ENCODE measurements at regions not wholly inside any gene's neighbourhood (a gene's known extent, or its start where the extent isn't known, plus 50 kb on each side); places are given as distances from the start of the nearest gene placed in this dataset.
A peak's percentile ranks its signal among the peaks of the same experiment; 100 is the strongest.
"Not testable (repeated sequence)": the region's sequence is repeated elsewhere in the genome, so short reads cannot be mapped to it uniquely, and the experiment has no call there.

DNA sequence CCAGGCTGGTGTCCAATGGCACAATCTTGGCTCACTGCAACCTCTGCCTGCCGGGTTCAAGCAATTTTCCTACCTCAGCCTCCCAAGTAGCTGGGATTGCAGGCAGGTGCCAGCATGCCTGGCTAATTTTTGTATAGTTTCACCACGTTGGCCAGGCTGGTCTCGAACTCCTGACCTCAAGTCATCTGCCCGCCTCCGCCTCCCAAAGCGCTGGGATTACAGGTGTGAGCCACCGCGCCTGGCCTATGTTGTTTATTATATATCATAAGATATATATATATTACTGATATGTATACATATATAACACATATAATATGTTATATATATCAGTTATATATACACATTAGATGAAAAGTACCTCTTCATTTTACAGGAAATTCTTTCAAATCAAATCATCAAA lies 914.7 kb downstream of the FOXD4L5 start:
- ATAC-seq; DNase-seq (ENCODE audit: low spot score): not testable (repeated sequence)

DNA sequence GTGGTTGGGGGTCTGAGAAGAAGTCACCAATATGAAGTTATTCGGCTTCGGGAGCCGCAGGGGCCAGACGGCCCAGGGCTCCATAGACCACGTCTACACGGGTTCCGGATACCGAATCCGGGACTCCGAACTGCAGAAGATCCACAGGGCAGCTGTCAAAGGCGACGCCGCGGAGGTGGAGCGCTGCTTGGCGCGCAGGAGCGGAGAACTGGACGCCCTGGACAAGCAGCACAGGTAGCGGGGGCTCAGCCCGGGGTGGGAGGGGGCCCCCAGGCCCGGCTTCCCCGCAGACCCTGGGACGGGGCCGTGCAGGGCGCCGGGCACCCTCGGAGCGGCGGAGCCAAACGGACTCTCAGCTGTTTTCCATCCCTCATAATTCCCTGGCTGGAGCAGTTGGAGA lies 915.4 kb downstream of the FOXD4L5 start:
- not testable (repeated sequence) for ATAC-seq; DNase-seq (ENCODE audit: low spot score)

DNA sequence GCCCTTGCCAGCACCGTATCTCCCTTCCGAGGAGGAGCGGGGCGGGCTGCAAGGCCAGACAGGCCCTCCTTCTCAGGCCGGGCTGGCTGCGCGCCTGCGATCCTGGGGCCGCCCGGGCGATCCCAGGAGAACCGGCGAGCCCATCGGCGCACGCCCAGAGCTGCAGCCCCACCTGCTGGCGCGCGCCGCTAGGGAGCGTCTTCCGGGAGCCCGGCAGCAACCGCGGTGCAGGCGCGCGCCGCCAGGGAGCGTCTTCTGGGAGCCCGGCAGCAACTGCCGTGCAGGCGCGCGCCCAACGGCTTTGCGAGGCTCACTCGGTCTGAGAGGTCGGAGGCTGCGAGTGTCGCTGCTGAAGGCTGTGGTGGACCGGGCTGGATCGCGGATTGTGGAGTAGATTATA lies 915.9 kb downstream of the FOXD4L5 start:
- ATAC-seq (peak; percentile 100), DNase-seq (ENCODE audit: low spot score) (peak; percentile 85)

DNA sequence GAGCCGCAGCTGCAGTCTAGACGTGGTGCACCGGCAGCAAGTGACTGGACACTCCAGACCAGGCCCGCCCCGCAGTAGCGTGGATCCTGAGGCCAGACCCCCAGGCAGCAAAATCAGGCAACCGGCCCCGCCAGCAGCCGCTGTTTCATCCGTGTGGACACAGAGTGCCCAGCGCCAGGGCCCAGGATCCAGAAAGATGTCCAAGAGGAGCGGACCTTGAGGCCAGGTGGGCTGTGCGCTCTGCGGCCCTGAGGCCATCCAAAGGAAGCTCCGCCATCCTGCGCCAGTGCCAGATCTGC lies 916.4 kb downstream of the FOXD4L5 start:
- not testable (repeated sequence) for DNase-seq (ENCODE audit: low spot score); ATAC-seq

DNA sequence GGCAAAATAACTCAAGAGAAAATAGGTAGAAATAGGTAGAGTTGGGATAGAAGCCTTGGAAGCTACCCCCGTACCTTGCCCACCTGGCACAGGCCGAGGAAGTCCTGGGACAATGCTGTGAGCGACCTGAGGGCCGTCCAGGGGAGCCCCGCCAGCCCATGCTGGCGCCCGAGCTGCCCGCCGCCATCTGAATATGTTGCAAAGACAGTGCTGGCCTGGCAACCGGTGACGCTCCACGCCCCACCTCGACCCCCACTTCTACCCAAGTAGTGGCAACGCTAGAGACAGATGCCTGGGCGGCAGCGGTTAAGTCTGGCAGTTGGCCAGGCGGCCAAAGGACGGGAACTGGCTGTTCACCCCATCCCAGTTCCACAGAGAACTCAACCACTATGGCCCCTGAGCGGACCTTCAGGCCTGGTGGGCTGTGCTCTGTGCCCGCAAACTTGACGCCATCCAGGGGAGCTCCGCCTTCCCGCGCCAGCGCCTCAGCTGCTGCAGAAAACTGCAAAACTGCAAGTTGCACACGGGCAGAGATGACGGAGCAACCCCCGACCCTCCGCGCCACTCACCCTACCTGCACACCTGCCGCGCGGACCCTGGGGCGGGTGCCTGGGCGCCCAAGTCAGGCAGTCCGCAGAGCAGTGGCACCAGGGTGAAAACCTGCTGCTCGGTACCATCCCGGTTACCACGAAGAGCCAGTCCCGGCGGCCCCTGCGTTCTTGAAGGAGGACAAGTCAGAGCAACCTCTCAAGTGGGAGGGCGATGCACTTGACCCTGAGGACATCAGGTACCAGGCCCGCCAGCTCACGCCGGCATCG lies 917.0 kb downstream of the FOXD4L5 start:
- not testable (repeated sequence) for ATAC-seq; DNase-seq (ENCODE audit: low spot score)

Measured in left lobe of liver (tissue), 2 donors.